Cardiac fibroblast (primary cell): ENCODE measurements at regions not wholly inside any gene's neighbourhood (a gene's known extent, or its start where the extent isn't known, plus 50 kb on each side); places are given as distances from the start of the nearest gene placed in this dataset.
A peak's percentile ranks its signal among the peaks of the same experiment; 100 is the strongest.

Experiments used
- DNase-seq, 2 donors: peaks; one replicate each; pipeline versions ENCODE4 v3.0.0 to v3.0.0-alpha.2; 2010; ENCODE audit warnings: low read depth in 2 of 2
- H3K4me3 ChIP-seq, 2 donors: replicated peaks in 1 of 2; 1 replicate in 1 of 2; 2 replicates in 1 of 2; pipeline ENCODE4 v1.5.1; 2011; ENCODE audit warnings: low read depth in 2 of 2, low read length in 2 of 2, mild to moderate bottlenecking in 2 of 2, moderate library complexity in 1 of 2
- CTCF ChIP-seq: IDR thresholded peaks from one replicate; pipeline ENCODE4 v1.5.1; 2011; ENCODE audit warnings: low read depth, mild to moderate bottlenecking, low read length, inconsistent platforms

- no peak for DNase-seq
- TF ChIP-seq CTCF = no peak
- no peak overlapping the region for H3K4me3 ChIP-seq
Measured at GRCh38 chr5:4479426-4479825, 660.7 kb upstream of the ADAMTS16 start.

GRCh38 chr5:4480528-4481349 is 659.4 kb upstream of the ADAMTS16 start:
- DNase-seq = no peak
- no peak for TF ChIP-seq CTCF
- no peak overlapping the region for H3K4me3 ChIP-seq

- no peak for DNase-seq
- TF ChIP-seq CTCF = no peak
- H3K4me3 ChIP-seq = no peak overlapping the region
Measured at GRCh38 chr5:4487581-4487980, 652.5 kb upstream of the ADAMTS16 start.

- H3K4me3 ChIP-seq = no peak overlapping the region
- peak; percentile 16 for TF ChIP-seq CTCF
- peak in 1 of 2 donors; percentile 1 for DNase-seq
Measured at GRCh38 chr5:4511996-4512656, 628.0 kb upstream of the ADAMTS16 start.

- DNase-seq = no peak
- H3K4me3 ChIP-seq = no peak overlapping the region
- no peak for TF ChIP-seq CTCF
Measured at GRCh38 chr5:4513381-4513780, 626.7 kb upstream of the ADAMTS16 start.

- TF ChIP-seq CTCF = no peak
- no peak for DNase-seq
Measured at GRCh38 chr5:4514067-4514648, 626.0 kb upstream of the ADAMTS16 start.

More at GRCh38 chr5:4514067-4514648, 626.0 kb upstream of the ADAMTS16 start:
- H3K4me3 ChIP-seq = no peak overlapping the region
